ENCODE measurements at regions not wholly inside any gene's neighbourhood (a gene's known extent, or its start where the extent isn't known, plus 50 kb on each side); places are given as distances from the start of the nearest gene placed in this dataset.

GRCh38 chr17:33602981-33603380 is 309.9 kb upstream of the ASIC2 start:
- no peak for DNase-seq (ENCODE audit: low read depth)
- H3K4me3 ChIP-seq (ENCODE audit: low read depth, low read length), result no peak overlapping the region
- no peak for TF ChIP-seq CTCF (conservative IDR thresholded peaks at IDR 0.05; ENCODE audit: low read depth, low read length)

GRCh38 chr17:33603789-33604188 is 310.7 kb upstream of the ASIC2 start:
- H3K4me3 ChIP-seq (ENCODE audit: low read depth, low read length), result no peak overlapping the region
- no peak for TF ChIP-seq CTCF (conservative IDR thresholded peaks at IDR 0.05; ENCODE audit: low read depth, low read length)
- no peak for DNase-seq (ENCODE audit: low read depth)

GRCh38 chr17:33611532-33611931 is 318.4 kb upstream of the ASIC2 start:
- no peak for DNase-seq (ENCODE audit: low read depth)
- no peak overlapping the region for H3K4me3 ChIP-seq (ENCODE audit: low read depth, low read length)
- no peak for TF ChIP-seq CTCF (conservative IDR thresholded peaks at IDR 0.05; ENCODE audit: low read depth, low read length)

- TF ChIP-seq CTCF (conservative IDR thresholded peaks at IDR 0.05; ENCODE audit: low read depth, low read length), result no peak
- DNase-seq (ENCODE audit: low read depth), result no peak
- H3K4me3 ChIP-seq (ENCODE audit: low read depth, low read length), result no peak overlapping the region
These were observed 322.8 kb upstream of the ASIC2 start for GRCh38 chr17:33615861-33616260.

GRCh38 chr17:33623841-33624240 is 330.7 kb upstream of the ASIC2 start:
- DNase-seq (ENCODE audit: low read depth), result no peak
- TF ChIP-seq CTCF (conservative IDR thresholded peaks at IDR 0.05; ENCODE audit: low read depth, low read length), result no peak
- no peak overlapping the region for H3K4me3 ChIP-seq (ENCODE audit: low read depth, low read length)

- no peak for TF ChIP-seq CTCF (conservative IDR thresholded peaks at IDR 0.05; ENCODE audit: low read depth, low read length)
- no peak for DNase-seq (ENCODE audit: low read depth)
These were observed 335.6 kb upstream of the ASIC2 start for GRCh38 chr17:33628500-33629346.

GRCh38 chr17:33633446-33633845 is 340.4 kb upstream of the ASIC2 start:
- no peak for DNase-seq (ENCODE audit: low read depth)
- no peak overlapping the region for H3K4me3 ChIP-seq (ENCODE audit: low read depth, low read length)
- TF ChIP-seq CTCF (conservative IDR thresholded peaks at IDR 0.05; ENCODE audit: low read depth, low read length), result no peak

More at GRCh38 chr17:33628500-33629346, 335.6 kb upstream of the ASIC2 start:
- H3K4me3 ChIP-seq (ENCODE audit: low read depth, low read length), result no peak overlapping the region
